ENCODE measurements at regions not wholly inside any gene's neighbourhood (a gene's known extent, or its start where the extent isn't known, plus 50 kb on each side); places are given as distances from the start of the nearest gene placed in this dataset.

DNA sequence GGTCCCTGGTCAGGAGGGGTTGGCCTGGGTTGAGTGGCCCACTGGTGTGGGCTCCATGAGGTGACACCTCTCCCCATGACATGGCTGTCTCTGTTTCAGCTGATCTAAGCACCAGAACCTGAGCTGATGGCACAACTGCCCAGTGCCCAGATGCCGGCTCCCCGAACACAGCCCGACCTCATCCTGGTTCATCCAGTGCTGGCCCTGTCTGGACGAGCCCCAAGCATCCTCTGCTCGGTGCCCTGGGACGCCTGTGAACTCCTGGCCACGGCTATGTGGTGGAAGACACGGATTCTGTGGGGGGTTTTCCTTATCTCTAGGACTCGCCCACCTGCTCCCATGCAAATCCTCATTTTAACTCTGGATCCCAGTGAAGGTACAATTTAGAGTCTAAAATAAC lies 389.2 kb downstream of the SHANK2 start:
- DNase-seq, result no peak

DNA sequence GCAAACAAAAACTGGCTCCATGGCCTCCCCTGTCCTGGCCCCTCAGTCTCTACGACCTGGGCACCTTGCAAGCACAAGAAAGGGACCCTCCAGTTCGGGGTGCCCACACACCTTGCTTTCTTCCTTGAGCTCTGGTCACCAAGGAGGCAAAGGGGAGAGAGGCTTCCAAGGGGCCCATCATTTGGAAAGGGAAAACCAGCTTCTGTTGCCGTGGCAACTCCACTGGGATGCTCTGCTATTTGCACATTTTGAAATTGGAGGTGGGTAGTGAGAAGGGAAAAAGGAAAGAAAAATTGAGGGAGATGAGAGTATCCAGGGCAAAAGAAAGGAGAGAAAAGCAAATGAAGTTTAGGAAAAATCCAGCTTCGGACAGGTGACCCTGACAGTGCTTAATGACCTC lies 388.4 kb downstream of the SHANK2 start:
- no peak for DNase-seq

DNA sequence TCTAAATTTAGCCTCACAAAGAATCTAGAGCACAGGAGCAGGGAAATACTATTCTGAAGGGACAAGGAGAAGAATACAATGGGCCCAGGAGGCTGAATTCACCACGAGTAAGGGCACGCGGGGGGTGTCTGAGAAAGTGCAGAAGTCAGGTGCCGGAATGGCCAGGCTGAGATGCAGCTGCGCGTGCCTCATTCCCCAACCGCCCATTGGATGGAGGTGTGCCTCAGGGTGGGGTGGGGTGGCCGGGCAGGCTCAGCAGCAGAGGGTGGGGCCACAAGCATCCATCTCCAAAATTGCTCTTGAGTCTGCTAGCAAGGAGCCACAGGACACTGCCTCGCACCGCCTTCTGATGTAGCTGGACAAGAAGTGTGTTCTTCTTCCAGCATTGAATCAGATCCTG lies 387.0 kb downstream of the SHANK2 start:
- DNase-seq, result no peak

- no peak for DNase-seq
Observed at GRCh38 chr11:70866834-70867233, 385.5 kb downstream of the SHANK2 start.

GRCh38 chr11:70867281-70868047 lies 384.9 kb downstream of the SHANK2 start:
- no peak for DNase-seq

GRCh38 chr11:70868341-70868885 lies 384.0 kb downstream of the SHANK2 start:
- DNase-seq, result no peak

- no peak for DNase-seq
Observed at GRCh38 chr11:70869054-70869453, 383.3 kb downstream of the SHANK2 start.

DNA sequence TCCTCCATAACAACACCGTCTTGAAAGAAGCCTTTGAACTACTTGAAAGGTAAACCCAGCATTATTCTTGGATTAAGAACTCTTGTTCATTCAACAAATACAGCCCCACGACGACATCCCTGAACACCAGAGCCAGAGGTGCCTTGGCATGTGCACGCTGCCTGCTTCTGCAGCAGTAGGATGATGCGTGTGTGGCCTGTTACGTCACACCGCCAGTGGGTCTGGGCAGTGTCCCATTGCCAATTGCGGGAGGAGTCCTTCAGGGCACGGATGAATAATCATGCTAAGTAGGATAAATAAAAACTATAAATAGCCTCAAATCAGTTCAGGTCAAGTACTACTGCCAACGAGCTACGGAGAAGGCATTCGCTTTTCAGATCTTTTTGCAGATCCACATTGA lies 380.5 kb downstream of the SHANK2 start:
- no peak for DNase-seq

GRCh38 chr11:70872299-70872698 lies 380.1 kb downstream of the SHANK2 start:
- DNase-seq, result no peak

DNA sequence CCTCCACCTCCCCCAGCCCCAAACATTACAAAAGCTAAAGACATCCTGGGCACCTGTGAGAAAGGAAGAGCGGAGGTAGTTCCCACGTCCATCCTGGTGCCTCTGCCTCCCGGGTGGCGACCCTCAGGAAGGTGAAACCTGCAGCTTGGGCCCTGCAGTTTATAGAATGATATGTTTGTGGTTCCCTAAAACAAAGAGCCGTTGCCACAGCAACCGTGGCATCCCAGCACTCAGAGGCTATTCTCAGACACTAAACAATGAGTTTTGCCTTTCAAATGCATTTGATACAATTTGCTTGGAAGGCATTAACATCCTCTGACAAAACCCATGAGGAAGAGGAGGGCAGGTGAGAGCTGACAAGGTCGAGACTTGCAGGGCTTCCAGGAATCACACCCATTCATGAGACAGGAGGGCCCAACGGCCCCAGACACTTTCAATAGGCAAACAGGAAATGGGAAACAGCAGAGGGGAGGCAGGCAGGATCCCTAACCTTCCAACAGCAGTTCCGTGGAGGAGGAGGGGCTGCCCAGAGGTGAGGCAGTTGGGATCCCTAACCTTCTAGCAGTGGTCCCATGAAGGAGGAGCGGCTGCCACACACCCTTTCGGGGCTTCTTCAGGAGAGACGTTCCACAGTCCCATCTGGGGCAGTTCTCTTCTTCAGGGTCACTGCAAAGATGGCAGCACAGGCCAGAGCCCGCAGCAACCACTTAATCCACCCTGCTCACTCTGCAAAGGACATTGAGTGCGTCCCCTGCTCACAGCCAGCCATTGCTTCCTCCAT lies 379.2 kb downstream of the SHANK2 start:
- no peak for DNase-seq

DNA sequence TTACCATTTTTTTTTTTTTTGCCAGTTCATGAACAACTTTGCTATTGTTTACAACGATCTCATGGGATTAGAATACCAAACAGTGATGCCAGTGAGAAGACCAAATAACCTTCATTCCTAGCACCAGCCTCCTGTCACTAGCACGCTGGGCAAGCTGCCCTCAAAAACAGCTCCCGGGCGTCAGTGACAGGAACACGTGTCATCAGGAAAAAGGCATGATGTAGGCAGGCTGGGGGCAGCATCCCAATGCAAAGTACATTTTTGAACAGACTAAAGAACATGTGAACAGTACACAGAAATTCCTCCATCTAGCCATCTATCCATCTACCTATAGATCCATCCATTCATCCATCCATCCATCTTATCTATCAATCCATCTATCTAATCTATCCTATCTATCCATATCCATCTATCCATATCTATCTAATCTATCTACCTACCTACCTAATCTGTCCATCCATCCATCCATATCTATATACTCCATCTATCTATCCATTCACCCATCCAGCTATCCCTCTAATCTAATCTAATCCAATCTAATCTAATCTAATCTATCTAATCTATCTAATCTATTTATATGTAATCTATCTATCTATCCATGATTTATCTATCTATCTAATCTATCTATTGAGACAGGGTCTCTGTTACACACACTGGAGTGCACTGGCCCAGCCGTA lies 378.5 kb downstream of the SHANK2 start:
- no peak for DNase-seq

DNA sequence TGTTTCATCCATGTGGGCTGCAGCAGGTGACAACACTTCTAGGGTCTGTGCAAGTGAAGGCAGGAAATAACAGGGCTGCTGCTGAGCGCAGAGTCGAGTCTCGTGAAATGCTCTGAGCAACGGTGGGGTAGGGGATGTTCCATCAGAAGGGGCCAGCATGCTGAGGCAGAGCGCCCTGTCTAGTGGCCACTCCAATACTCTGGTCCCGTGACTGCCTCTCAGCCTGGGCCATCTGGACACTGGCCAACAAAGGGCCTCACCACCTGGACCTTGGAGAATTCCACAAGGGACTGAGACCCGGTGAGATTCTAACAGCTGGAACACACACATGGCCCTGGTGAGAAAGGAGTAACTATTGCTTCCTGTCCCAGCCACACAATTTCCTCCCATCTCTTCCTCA lies 375.7 kb downstream of the SHANK2 start:
- no peak for DNase-seq

DNA sequence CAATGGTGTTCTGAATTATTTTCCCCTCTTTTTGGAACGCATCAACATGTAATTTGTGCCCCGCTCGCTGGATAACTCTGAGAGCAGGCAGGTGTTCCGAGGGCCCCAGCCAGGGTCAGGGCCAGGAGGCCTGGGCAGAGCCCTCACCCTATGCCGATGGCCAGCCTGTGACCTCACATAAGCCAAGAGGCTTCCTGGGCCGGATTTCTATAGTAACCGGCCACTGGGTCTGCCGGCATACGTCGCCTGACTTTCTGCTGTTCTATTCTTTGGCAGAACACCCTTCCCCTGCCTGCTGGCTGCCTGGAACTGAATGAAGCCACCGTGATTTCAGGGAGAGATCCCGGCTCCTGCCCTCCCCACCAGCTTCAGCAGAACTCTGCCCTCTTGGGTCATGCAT lies 375.2 kb downstream of the SHANK2 start:
- DNase-seq, result no peak

DNA sequence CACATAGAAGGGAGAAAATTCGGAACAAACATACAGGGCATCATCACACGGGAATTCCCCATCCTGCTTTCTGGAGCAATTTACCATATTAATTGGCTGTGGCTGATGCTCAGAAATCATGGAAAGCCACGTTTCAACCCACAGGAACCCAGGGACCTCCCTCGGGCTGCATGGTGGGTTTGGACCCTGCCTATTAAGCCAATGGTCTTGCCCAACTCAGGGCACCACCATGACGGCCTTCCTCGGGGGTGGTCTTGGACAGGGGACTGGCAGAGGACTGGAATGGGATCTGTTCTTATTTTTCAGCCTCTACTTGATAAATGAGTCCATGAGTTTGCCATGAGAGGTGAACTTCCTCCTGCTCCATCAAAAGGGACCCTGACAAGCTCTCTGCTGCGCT lies 374.0 kb downstream of the SHANK2 start:
- no peak for DNase-seq

GRCh38 chr11:70879601-70880285 lies 372.6 kb downstream of the SHANK2 start:
- no peak for DNase-seq

GRCh38 chr11:70880416-70880815 lies 372.0 kb downstream of the SHANK2 start:
- DNase-seq, result no peak

DNA sequence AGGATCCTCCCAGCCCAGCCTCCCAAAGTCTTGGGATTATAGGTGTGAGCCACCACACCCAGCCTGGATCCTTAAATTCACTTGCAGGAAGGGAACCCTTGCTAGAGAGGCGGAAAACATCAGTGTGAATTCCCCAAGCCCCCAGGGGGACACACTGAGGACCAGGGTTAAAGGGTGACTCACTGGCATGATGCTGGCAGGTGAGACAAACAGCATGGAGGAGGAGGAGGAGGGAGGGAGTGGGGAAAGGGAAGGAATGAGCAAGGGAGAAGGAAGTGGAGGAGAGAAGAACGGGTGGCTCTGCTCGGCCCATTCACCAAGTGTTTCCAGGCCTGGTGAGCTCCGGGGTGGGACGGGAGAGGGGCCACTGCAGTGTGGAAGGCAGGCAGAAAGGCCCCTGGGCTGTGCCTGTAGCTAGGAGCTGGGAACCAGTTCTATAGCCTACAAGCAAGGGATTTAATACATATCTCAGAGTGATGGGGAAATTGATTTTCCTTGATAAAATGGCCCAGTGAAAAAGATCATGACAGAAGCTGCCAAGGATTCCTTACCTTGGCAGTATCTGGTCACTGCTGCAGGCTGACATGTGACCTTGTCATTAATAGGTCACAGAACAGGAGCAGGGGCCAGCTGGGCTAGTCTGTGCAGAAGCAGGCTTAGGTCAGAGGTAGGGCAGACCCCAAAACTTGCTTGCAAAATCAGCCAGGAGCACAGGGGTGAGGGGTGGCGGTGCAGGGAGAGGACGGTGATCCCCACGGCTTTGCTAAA lies 370.2 kb downstream of the SHANK2 start:
- DNase-seq, result no peak

DNA sequence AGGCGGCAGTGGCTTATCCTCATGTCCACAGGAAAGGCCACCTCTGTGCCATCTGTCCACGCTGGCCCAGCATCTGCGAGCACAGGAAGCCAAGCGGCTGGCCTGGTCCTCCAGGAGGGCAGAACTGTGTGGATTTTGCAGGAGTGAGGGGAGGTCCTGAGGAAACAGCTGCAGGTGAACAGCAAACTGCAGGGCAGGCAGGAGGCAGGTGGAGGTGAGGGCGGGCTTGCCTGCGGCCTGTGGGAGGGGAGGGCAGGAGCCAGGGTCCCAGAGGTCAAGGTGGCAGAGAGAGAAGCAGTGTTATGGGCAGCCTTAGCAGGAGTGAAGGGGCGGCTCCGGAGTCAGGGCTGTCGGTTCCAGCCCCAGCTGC lies 369.7 kb downstream of the SHANK2 start:
- DNase-seq, result no peak

DNA sequence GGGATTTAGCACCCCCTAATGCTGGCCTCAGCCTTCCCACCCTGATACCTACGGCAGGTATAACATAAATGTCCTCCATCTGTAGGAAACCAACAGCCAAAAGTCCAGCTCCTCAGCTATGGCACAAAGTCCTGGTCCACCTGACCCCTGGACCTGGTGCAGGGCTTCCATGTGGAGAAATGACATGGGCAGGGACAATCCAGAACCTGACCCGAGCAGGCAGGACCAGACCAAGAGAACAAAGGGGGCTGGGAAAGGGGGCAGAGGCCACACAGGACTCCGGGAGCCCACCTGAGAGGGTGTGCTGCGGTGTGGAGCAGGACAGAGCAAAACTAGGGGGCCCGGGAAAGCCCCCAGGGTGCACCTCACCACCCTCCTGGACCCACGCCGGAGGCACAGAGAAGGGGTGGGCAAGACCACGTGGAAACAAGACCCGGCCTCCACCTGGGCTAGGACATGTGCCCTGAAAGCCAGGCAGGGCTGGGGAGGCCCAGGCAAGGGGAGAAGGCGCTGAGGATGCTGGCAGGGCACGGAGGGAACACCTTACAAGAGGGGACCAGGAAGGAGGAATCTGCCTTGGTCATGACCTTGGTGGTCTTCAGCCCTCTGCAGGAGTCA lies 368.9 kb downstream of the SHANK2 start:
- DNase-seq, result no peak

DNA sequence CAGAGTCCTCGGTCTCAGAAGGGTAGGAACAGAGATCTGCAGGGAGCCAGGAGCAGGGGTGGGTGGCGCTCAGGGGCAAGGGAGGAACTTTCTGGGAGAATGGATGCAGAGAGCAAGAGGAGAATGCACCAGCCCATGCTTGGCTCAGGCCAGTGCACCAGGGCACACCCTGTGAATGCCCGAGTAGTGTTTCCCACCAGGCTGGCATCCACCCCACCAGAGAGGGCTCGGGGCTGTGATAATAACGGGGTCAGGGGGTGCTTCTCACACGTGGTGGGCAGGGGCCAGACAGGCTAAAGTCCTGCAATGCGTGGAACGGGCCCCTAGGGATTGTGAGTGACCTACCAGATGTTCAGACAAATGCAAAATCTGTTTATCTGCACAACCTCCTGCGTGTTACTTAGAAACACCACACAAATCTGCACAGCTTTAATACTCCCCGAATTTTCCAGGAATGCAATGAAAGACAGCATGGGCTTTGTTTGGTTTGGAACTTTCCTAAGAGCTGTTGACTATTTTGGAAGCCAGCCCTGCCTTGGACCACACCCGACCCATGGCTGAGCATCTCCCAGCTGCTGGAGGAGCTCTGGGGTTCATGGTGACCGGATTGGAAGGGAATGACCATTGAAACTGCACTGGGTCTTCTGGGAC lies 368.3 kb downstream of the SHANK2 start:
- no peak for DNase-seq
